Karpas-422 (cell line): ENCODE measurements at regions not wholly inside any gene's neighbourhood (a gene's known extent, or its start where the extent isn't known, plus 50 kb on each side); places are given as distances from the start of the nearest gene placed in this dataset.
"Not testable (repeated sequence)": the region's sequence is repeated elsewhere in the genome, so short reads cannot be mapped to it uniquely, and the experiment has no call there.

Source experiments
- DNase-seq: peaks from one replicate; pipeline ENCODE4 v3.0.0-alpha.2; 2015
- H2AFZ ChIP-seq: fragments of 200-600 bp; sonication (generic); 2 replicates; pipeline ENCODE4 v1.6.1; 2014; ENCODE audit warnings: antibody characterized with exemption, low read length, mixed read lengths
- H3K27ac ChIP-seq: fragments of 200-600 bp; sonication (generic); 2 replicates; pipeline ENCODE4 v1.5.1; 2014; ENCODE audit warnings: mild to moderate bottlenecking, low read length, moderate library complexity
- H3K27me3 ChIP-seq: fragments of 200-600 bp; sonication (generic); 2 replicates; pipeline ENCODE4 v1.6.1; 2014; ENCODE audit warnings: low read length, mixed read lengths
- H3K36me3 ChIP-seq: fragments of 200-600 bp; sonication (generic); 2 replicates; pipeline ENCODE4 v1.6.1; 2014; ENCODE audit warnings: low read length, mixed read lengths; ENCODE audit not compliant: insufficient read depth
- H3K4me1 ChIP-seq: fragments of 200-600 bp; sonication (generic); 2 replicates; pipeline ENCODE4 v1.6.1; 2014; ENCODE audit warnings: mild to moderate bottlenecking, low read length, mixed read lengths
- H3K4me2 ChIP-seq: fragments of 200-600 bp; sonication (generic); 2 replicates; pipeline ENCODE4 v1.6.1; 2014; ENCODE audit warnings: low read length, low read depth, mild to moderate bottlenecking; ENCODE audit not compliant: poor library complexity, severe bottlenecking
- H3K4me3 ChIP-seq: fragments of 200-600 bp; sonication (generic); 2 replicates; pipeline ENCODE4 v1.5.1; 2014; ENCODE audit warnings: mild to moderate bottlenecking, antibody characterized with exemption, low read length, mixed read lengths
- H3K79me2 ChIP-seq: fragments of 200-600 bp; sonication (generic); 2 replicates; pipeline ENCODE4 v1.6.1; 2014; ENCODE audit warnings: mild to moderate bottlenecking, low read length, mixed read lengths
- H3K9ac ChIP-seq: fragments of 200-600 bp; sonication (generic); 2 replicates; pipeline ENCODE4 v1.6.0; 2014; ENCODE audit warnings: low read length
- H3K9me2 ChIP-seq: fragments of 200-600 bp; sonication (generic), shearing (Covaris generic); replicated peaks from 2 replicates; pipeline ENCODE4 v1.6.0; 2014; ENCODE audit warnings: mild to moderate bottlenecking, low read length, moderate library complexity; ENCODE audit not compliant: insufficient read depth
- H3K9me3 ChIP-seq: fragments of 300-700, 200-600 bp; sonication (generic); 2 replicates; pipeline ENCODE4 v1.6.1; 2014; ENCODE audit warnings: low read length, mixed read lengths
- H4K20me1 ChIP-seq: fragments of 200-600 bp; sonication (generic); 2 replicates; pipeline ENCODE4 v1.6.1; 2014; ENCODE audit warnings: mild to moderate bottlenecking, antibody characterized with exemption, low read length, low read depth; ENCODE audit not compliant: insufficient read depth

GRCh38 chr17:77836557-77837041 is 121.9 kb upstream of the TNRC6C start:
- Histone ChIP-seq H3K79me2 (no peaks in the 10 kb centered on the region), H2AFZ (no peak overlapping the region), H3K27ac (no peak overlapping the region), H3K4me1 (peaks cover 13% of the 10 kb centered on the region), H3K4me3 (no peak overlapping the region), H3K4me2 (no peak overlapping the region), H3K36me3 (no peaks in the 10 kb centered on the region), H3K9me2 (no peaks in the 10 kb centered on the region), H3K9ac (no peak overlapping the region), H3K27me3 (no peaks in the 10 kb centered on the region), H4K20me1 (peaks cover 5% of the 10 kb centered on the region; the same call in 1 of the 2 replicates), H3K9me3 (no peaks in the 10 kb centered on the region)
- no peak for DNase-seq

- not testable (repeated sequence) for H4K20me1 ChIP-seq, H3K4me2 ChIP-seq, H3K4me3 ChIP-seq, H3K9me3 ChIP-seq, H3K36me3 ChIP-seq, H3K9me2 ChIP-seq, H3K27me3 ChIP-seq, DNase-seq, H3K9ac ChIP-seq, H3K79me2 ChIP-seq, H3K27ac ChIP-seq, H2AFZ ChIP-seq
- peaks cover 13% of the 10 kb centered on the region for H3K4me1 ChIP-seq
Observed at GRCh38 chr17:77837072-77837471, 121.4 kb upstream of the TNRC6C start.

- DNase-seq, result no peak
Observed at GRCh38 chr17:77837917-77838316, 120.6 kb upstream of the TNRC6C start.

GRCh38 chr17:77838748-77839697 is 119.5 kb upstream of the TNRC6C start:
- no peak overlapping the region for H3K4me2 ChIP-seq
- no peak for DNase-seq
- H4K20me1 ChIP-seq, result peaks cover 5% of the 10 kb centered on the region; the same call in 1 of the 2 replicates

More at GRCh38 chr17:77837917-77838316, 120.6 kb upstream of the TNRC6C start:
- peaks cover 5% of the 10 kb centered on the region; the same call in 1 of the 2 replicates for H4K20me1 ChIP-seq
- no peak overlapping the region for H2AFZ ChIP-seq
- H3K9ac ChIP-seq, result no peak overlapping the region
- no peaks in the 10 kb centered on the region for H3K79me2 ChIP-seq
- no peak overlapping the region for H3K27ac ChIP-seq
- no peak overlapping the region for H3K4me2 ChIP-seq
- H3K4me3 ChIP-seq, result no peak overlapping the region
- H3K9me2 ChIP-seq, result no peaks in the 10 kb centered on the region
- H3K36me3 ChIP-seq, result no peaks in the 10 kb centered on the region
- H3K4me1 ChIP-seq, result peaks cover 15% of the 10 kb centered on the region
- no peaks in the 10 kb centered on the region for H3K27me3 ChIP-seq
- H3K9me3 ChIP-seq, result no peaks in the 10 kb centered on the region

GRCh38 chr17:77839698-77840512 is 118.6 kb upstream of the TNRC6C start:
- H2AFZ ChIP-seq, result no peak overlapping the region
- H3K9me3 ChIP-seq, result no peaks in the 10 kb centered on the region
- no peak overlapping the region for H3K9ac ChIP-seq
- H3K27me3 ChIP-seq, result no peaks in the 10 kb centered on the region
- H3K4me3 ChIP-seq, result no peak overlapping the region
- peaks cover 14% of the 10 kb centered on the region for H3K4me1 ChIP-seq
- no peak for DNase-seq
- no peak overlapping the region for H3K27ac ChIP-seq
- H3K9me2 ChIP-seq, result no peaks in the 10 kb centered on the region
- H3K36me3 ChIP-seq, result no peaks in the 10 kb centered on the region
- peaks cover 5% of the 10 kb centered on the region; the same call in 1 of the 2 replicates for H4K20me1 ChIP-seq
- no peak overlapping the region for H3K4me2 ChIP-seq
- no peaks in the 10 kb centered on the region for H3K79me2 ChIP-seq

More at GRCh38 chr17:77838748-77839697, 119.5 kb upstream of the TNRC6C start:
- H3K9ac ChIP-seq, result no peak overlapping the region
- H3K79me2 ChIP-seq, result no peaks in the 10 kb centered on the region
- H3K27me3 ChIP-seq, result no peaks in the 10 kb centered on the region
- no peaks in the 10 kb centered on the region for H3K36me3 ChIP-seq
- no peak overlapping the region for H3K4me3 ChIP-seq
- H3K9me3 ChIP-seq, result no peaks in the 10 kb centered on the region
- peaks cover 22% of the 10 kb centered on the region for H3K4me1 ChIP-seq
- H2AFZ ChIP-seq, result no peak overlapping the region
- H3K9me2 ChIP-seq, result no peaks in the 10 kb centered on the region
- no peak overlapping the region for H3K27ac ChIP-seq

GRCh38 chr17:77840513-77841165 is 117.9 kb upstream of the TNRC6C start:
- peaks cover 14% of the 10 kb centered on the region for H3K4me1 ChIP-seq
- H2AFZ ChIP-seq, result no peak overlapping the region
- H3K9me2 ChIP-seq, result no peaks in the 10 kb centered on the region
- no peak overlapping the region for H3K9ac ChIP-seq
- H3K9me3 ChIP-seq, result no peaks in the 10 kb centered on the region
- H4K20me1 ChIP-seq, result peaks cover 5% of the 10 kb centered on the region; the same call in 1 of the 2 replicates
- no peak overlapping the region for H3K27ac ChIP-seq
- H3K4me2 ChIP-seq, result no peak overlapping the region
- DNase-seq, result no peak
- H3K27me3 ChIP-seq, result no peaks in the 10 kb centered on the region
- H3K4me3 ChIP-seq, result no peak overlapping the region
- no peaks in the 10 kb centered on the region for H3K36me3 ChIP-seq
- H3K79me2 ChIP-seq, result no peaks in the 10 kb centered on the region

- H2AFZ ChIP-seq, result no peak overlapping the region
- no peaks in the 10 kb centered on the region for H3K36me3 ChIP-seq
- H3K4me2 ChIP-seq, result no peak overlapping the region
- no peaks in the 10 kb centered on the region for H3K79me2 ChIP-seq
- no peak overlapping the region for H3K4me3 ChIP-seq
- no peaks in the 10 kb centered on the region for H3K27me3 ChIP-seq
- no peak overlapping the region for H3K9ac ChIP-seq
- H3K27ac ChIP-seq, result no peak overlapping the region
- peaks cover 14% of the 10 kb centered on the region for H3K4me1 ChIP-seq
- H3K9me3 ChIP-seq, result no peaks in the 10 kb centered on the region
- H4K20me1 ChIP-seq, result peaks cover 5% of the 10 kb centered on the region; the same call in 1 of the 2 replicates
- no peaks in the 10 kb centered on the region for H3K9me2 ChIP-seq
- DNase-seq, result no peak
Observed at GRCh38 chr17:77841742-77842527, 116.6 kb upstream of the TNRC6C start.
